ENCODE measurements at regions not wholly inside any gene's neighbourhood (a gene's known extent, or its start where the extent isn't known, plus 50 kb on each side); places are given as distances from the start of the nearest gene placed in this dataset.

- DNase-seq: no peak
- H3K4me1 ChIP-seq: no peaks in the 10 kb centered on the region
- H3K9me3 ChIP-seq: peaks cover 0 to 5% (median 0%) of the 10 kb centered on the region in 4 donors
- WGBS, 5 donors: 50 to 75% (median 66%) methylated on average over 1 of the region's 1 CpG
- intact Hi-C loops (cut with DNase I; ENCODE audit: low total_unique reads): no loop called here
- H3K36me3 ChIP-seq: no peaks in the 10 kb centered on the region
- TF ChIP-seq POLR2A (IDR thresholded peaks at IDR 0.05): no peak
- no peak for TF ChIP-seq EP300 (IDR thresholded peaks at IDR 0.05)
- TF ChIP-seq POLR2AphosphoS5 (IDR thresholded peaks at IDR 0.05): no peak
- no peak for TF ChIP-seq CTCF (IDR thresholded peaks at IDR 0.05)
- H3K27ac ChIP-seq: no peak overlapping the region
- no peaks in the 10 kb centered on the region for H3K27me3 ChIP-seq
- H3K4me3 ChIP-seq: no peak overlapping the region
Measured at GRCh38 chr18:51519571-51519970, 322.1 kb upstream of the MEX3C start.

GRCh38 chr18:51520676-51521180 lies 323.2 kb upstream of the MEX3C start:
- TF ChIP-seq POLR2A (IDR thresholded peaks at IDR 0.05): no peak
- TF ChIP-seq CTCF (IDR thresholded peaks at IDR 0.05): no peak
- TF ChIP-seq EP300 (IDR thresholded peaks at IDR 0.05): no peak
- TF ChIP-seq POLR2AphosphoS5 (IDR thresholded peaks at IDR 0.05): no peak

GRCh38 chr18:51522338-51522737 lies 324.9 kb upstream of the MEX3C start:
- no peak overlapping the region for H3K27ac ChIP-seq
- no peaks in the 10 kb centered on the region for H3K36me3 ChIP-seq
- H3K9me3 ChIP-seq: no peaks in the 10 kb centered on the region
- TF ChIP-seq CTCF (IDR thresholded peaks at IDR 0.05) (no peak), POLR2AphosphoS5 (IDR thresholded peaks at IDR 0.05) (no peak)
- WGBS, 5 donors: 57 to 63% (median 59%) methylated on average over 6 to 7 of the region's 7 CpGs
- intact Hi-C loops (cut with DNase I; ENCODE audit: low total_unique reads): no loop called here
- no peaks in the 10 kb centered on the region for H3K27me3 ChIP-seq
- H3K4me1 ChIP-seq: no peaks in the 10 kb centered on the region
- no peak for DNase-seq
- no peak overlapping the region for H3K4me3 ChIP-seq

More at GRCh38 chr18:51520676-51521180, 323.2 kb upstream of the MEX3C start:
- Histone ChIP-seq H3K4me1 (no peaks in the 10 kb centered on the region), H3K36me3 (no peaks in the 10 kb centered on the region), H3K4me3 (no peak overlapping the region), H3K27ac (no peak overlapping the region), H3K27me3 (no peaks in the 10 kb centered on the region), H3K9me3 (no peaks in the 10 kb centered on the region)
- WGBS, 5 donors: 60 to 65% (median 62%) methylated on average over 1 of the region's 1 CpG
- no peak for DNase-seq
- intact Hi-C loops (cut with DNase I; ENCODE audit: low total_unique reads): no loop called here

GRCh38 chr18:51522821-51523220 lies 325.3 kb upstream of the MEX3C start:
- H3K9me3 ChIP-seq: no peaks in the 10 kb centered on the region
- H3K4me1 ChIP-seq: no peaks in the 10 kb centered on the region
- intact Hi-C loops (cut with DNase I; ENCODE audit: low total_unique reads): no loop called here
- TF ChIP-seq CTCF (IDR thresholded peaks at IDR 0.05) (no peak), EP300 (IDR thresholded peaks at IDR 0.05) (no peak), POLR2AphosphoS5 (IDR thresholded peaks at IDR 0.05) (no peak), POLR2A (IDR thresholded peaks at IDR 0.05) (no peak)
- no peak overlapping the region for H3K4me3 ChIP-seq
- 78 to 92% (median 88%) methylated on average over 3 of the region's 3 CpGs for WGBS, 5 donors
- no peak overlapping the region for H3K27ac ChIP-seq
- H3K36me3 ChIP-seq: no peaks in the 10 kb centered on the region
- DNase-seq: no peak
- no peaks in the 10 kb centered on the region for H3K27me3 ChIP-seq

All from stomach (tissue), 8 donors.